ENCODE measurements at regions not wholly inside any gene's neighbourhood (a gene's known extent, or its start where the extent isn't known, plus 50 kb on each side); places are given as distances from the start of the nearest gene placed in this dataset.

DNA sequence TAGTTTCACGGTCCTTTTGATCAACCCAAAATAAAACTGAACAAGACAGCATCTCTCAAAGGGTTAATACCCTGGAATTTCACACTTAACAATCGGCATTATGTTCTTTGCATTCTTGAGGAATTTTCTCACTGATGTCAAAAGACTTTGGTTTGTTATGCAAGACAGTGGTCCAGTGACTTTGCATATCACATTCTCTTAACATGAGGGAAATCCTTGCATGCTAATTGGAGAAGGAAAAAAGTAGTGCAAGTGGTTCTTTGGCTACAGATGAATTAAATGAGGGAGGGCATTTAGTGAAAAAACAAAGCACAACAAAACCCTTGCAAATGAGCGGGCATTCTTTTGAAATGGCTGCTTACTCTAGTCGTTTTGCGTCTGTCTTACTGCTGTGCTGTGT is 105.1 kb upstream of the LIMCH1 start:
- TF ChIP-seq, protein P1, sequence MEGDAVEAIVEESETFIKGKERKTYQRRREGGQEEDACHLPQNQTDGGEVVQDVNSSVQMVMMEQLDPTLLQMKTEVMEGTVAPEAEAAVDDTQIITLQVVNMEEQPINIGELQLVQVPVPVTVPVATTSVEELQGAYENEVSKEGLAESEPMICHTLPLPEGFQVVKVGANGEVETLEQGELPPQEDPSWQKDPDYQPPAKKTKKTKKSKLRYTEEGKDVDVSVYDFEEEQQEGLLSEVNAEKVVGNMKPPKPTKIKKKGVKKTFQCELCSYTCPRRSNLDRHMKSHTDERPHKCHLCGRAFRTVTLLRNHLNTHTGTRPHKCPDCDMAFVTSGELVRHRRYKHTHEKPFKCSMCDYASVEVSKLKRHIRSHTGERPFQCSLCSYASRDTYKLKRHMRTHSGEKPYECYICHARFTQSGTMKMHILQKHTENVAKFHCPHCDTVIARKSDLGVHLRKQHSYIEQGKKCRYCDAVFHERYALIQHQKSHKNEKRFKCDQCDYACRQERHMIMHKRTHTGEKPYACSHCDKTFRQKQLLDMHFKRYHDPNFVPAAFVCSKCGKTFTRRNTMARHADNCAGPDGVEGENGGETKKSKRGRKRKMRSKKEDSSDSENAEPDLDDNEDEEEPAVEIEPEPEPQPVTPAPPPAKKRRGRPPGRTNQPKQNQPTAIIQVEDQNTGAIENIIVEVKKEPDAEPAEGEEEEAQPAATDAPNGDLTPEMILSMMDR (IDR thresholded peaks at IDR 0.05; ENCODE audit: unreplicated experiment) = no peak
- H3K36me3 Mint-ChIP-seq (ENCODE audit: low read depth, unreplicated experiment) = peaks cover 25% of the 10 kb centered on the region
- H3K27me3 Mint-ChIP-seq (ENCODE audit: unreplicated experiment) = peaks cover 10% of the 10 kb centered on the region
- H3K4me1 Mint-ChIP-seq (ENCODE audit: unreplicated experiment) = peaks cover 70% of the 10 kb centered on the region
- H3K9me3 Mint-ChIP-seq (ENCODE audit: unreplicated experiment) = no peaks in the 10 kb centered on the region
- peak overlapping the region; percentile 95 for H3K27ac Mint-ChIP-seq (ENCODE audit: unreplicated experiment)
- no peak for DNase-seq (ENCODE audit: low spot score)
- H3K4me3 Mint-ChIP-seq (ENCODE audit: unreplicated experiment) = peak overlapping the region; percentile 82

DNA sequence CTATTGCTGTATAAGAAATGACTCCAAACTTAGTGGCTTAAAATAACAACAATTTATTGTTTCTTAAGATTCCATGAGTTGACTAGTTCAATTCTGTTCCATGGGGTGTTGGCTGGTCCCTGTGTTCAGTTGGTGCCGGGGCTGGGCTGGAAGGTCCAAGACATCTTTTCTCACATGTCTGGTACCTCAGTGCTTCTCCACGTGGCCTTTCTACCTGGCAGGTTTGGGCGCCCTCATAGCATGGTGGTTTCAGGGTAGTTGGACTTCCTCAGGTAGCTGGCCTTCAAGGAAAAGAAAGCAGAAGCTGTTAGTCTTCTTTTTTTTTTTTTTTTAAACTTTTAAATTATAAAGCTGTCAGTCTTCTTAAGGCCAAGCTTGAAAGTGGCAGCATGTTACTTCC is 104.6 kb upstream of the LIMCH1 start:
- Mint-ChIP-seq H3K36me3 (ENCODE audit: low read depth, unreplicated experiment) (peaks cover 25% of the 10 kb centered on the region), H3K4me1 (ENCODE audit: unreplicated experiment) (peaks cover 66% of the 10 kb centered on the region), H3K27me3 (ENCODE audit: unreplicated experiment) (peaks cover 10% of the 10 kb centered on the region), H3K9me3 (ENCODE audit: unreplicated experiment) (no peaks in the 10 kb centered on the region), H3K27ac (ENCODE audit: unreplicated experiment) (peak overlapping the region; percentile 95), H3K4me3 (ENCODE audit: unreplicated experiment) (no peak overlapping the region)
- TF ChIP-seq, protein P1 (IDR thresholded peaks at IDR 0.05; ENCODE audit: unreplicated experiment) = no peak
- no peak for DNase-seq (ENCODE audit: low spot score)

DNA sequence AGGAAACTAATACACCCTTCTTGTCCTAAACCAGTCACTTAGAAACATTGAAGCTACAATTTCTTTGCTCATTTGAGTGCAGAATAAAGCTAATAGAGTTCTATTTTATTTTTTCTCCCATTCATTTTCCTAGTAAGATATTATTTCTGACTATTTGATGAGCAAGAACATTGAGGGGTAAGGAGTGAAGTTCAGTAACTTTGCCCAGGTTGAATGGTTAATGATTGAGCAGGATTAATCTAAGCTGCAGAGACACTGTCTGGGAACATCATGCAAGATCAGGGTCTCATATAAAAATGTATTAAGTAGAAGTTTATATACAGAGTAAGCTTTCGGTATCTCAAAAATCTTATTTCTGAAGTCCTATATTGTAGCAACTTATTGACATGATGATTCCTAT is 102.4 kb upstream of the LIMCH1 start:
- Mint-ChIP-seq H3K4me1 (ENCODE audit: unreplicated experiment) (peaks cover 58% of the 10 kb centered on the region), H3K4me3 (ENCODE audit: unreplicated experiment) (no peak overlapping the region), H3K36me3 (ENCODE audit: low read depth, unreplicated experiment) (peaks cover 24% of the 10 kb centered on the region), H3K27ac (ENCODE audit: unreplicated experiment) (no peak overlapping the region), H3K27me3 (ENCODE audit: unreplicated experiment) (peaks cover 10% of the 10 kb centered on the region), H3K9me3 (ENCODE audit: unreplicated experiment) (no peaks in the 10 kb centered on the region)
- TF ChIP-seq, protein P1 (IDR thresholded peaks at IDR 0.05; ENCODE audit: unreplicated experiment) = no peak
- no peak for DNase-seq (ENCODE audit: low spot score)

DNA sequence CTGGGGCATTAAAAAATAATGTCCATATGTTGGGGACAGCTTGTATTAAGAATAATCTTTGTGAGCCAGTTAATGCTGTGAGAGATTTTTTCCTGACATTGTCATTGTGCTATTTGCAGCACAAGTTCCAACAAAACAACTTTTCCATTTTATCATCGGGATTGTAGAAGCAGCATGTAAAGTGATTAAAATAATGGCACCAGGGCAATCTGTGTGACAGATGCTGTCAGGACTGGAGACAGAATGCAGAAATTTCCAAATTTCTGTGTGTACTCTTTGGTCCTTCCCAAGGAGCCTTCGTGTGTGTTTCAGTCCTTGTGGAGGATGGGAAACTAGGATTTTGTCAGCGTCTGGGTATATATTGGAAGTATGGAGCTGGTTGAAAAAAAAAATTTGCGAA is 101.5 kb upstream of the LIMCH1 start:
- TF ChIP-seq, protein P1 (IDR thresholded peaks at IDR 0.05; ENCODE audit: unreplicated experiment) = no peak
- DNase-seq (ENCODE audit: low spot score) = no peak
- H3K27ac Mint-ChIP-seq (ENCODE audit: unreplicated experiment) = no peak overlapping the region
- peaks cover 52% of the 10 kb centered on the region for H3K4me1 Mint-ChIP-seq (ENCODE audit: unreplicated experiment)
- peaks cover 10% of the 10 kb centered on the region for H3K27me3 Mint-ChIP-seq (ENCODE audit: unreplicated experiment)
- H3K36me3 Mint-ChIP-seq (ENCODE audit: low read depth, unreplicated experiment) = peaks cover 24% of the 10 kb centered on the region
- H3K4me3 Mint-ChIP-seq (ENCODE audit: unreplicated experiment) = no peak overlapping the region
- no peaks in the 10 kb centered on the region for H3K9me3 Mint-ChIP-seq (ENCODE audit: unreplicated experiment)

DNA sequence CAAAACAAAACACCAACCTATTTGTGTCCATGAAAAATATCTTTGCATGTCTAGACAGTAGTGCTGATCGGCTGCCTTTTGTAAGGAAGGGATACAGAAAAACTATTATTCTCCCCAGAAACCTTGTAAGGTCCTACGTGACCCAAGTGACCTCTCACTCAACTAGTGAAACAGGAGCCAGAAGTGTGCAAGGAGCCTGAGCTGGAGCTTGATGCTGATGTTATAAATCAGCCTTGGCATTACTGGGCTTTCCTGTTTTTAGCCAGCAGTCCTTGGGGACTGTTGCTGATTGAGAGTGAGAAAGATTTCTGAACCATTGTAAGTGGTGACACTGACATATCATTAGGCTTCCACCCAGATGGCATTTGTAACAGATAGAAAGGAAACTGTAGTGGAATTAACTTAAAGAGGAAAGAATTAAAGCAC is 100.8 kb upstream of the LIMCH1 start:
- Mint-ChIP-seq H3K9me3 (ENCODE audit: unreplicated experiment) (no peaks in the 10 kb centered on the region), H3K27ac (ENCODE audit: unreplicated experiment) (peak overlapping the region; percentile 21)

More for the DNA sequence above, 100.8 kb upstream of the LIMCH1 start:
- TF ChIP-seq, protein P1 (IDR thresholded peaks at IDR 0.05; ENCODE audit: unreplicated experiment) = no peak
- H3K27me3 Mint-ChIP-seq (ENCODE audit: unreplicated experiment) = peaks cover 10% of the 10 kb centered on the region
- no peak overlapping the region for H3K4me3 Mint-ChIP-seq (ENCODE audit: unreplicated experiment)
- peaks cover 46% of the 10 kb centered on the region for H3K4me1 Mint-ChIP-seq (ENCODE audit: unreplicated experiment)
- no peak for DNase-seq (ENCODE audit: low spot score)
- peaks cover 20% of the 10 kb centered on the region for H3K36me3 Mint-ChIP-seq (ENCODE audit: low read depth, unreplicated experiment)
